HG03025 (cell line): ENCODE measurements at regions not wholly inside any gene's neighbourhood (a gene's known extent, or its start where the extent isn't known, plus 50 kb on each side); places are given as distances from the start of the nearest gene placed in this dataset.

Experiments used
- ATAC-seq: cut with Tn5 transposase; IDR thresholded peaks from one replicate; pipeline ENCODE4 v1.9.1; 2021; ENCODE audit warnings: mild to moderate bottlenecking, moderate library complexity; ENCODE audit not compliant: unreplicated experiment, low FRiP score

GRCh38 chr15:26378304-26378703, 394.6 kb downstream of the GABRB3 start:
- no peak for ATAC-seq

DNA sequence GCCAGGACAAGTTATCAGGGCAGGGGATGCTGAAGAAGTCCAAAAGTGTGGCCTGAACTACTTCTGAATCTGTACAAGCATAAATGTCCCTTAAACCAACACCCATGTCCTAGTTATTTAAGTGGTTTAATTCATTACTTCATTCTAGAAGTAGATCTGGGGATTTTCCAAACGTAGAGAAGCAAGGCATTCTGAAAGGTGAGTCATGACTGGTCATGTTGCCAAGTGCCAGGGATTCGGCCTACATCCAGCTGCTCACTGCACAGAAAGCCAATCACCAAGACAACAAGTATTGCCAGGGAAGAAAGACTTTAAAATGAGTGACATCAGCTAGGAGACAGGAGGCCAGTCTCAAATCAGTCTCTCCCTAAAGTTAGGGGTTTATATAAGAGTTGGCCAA, 396.6 kb downstream of the GABRB3 start:
- no peak for ATAC-seq

DNA sequence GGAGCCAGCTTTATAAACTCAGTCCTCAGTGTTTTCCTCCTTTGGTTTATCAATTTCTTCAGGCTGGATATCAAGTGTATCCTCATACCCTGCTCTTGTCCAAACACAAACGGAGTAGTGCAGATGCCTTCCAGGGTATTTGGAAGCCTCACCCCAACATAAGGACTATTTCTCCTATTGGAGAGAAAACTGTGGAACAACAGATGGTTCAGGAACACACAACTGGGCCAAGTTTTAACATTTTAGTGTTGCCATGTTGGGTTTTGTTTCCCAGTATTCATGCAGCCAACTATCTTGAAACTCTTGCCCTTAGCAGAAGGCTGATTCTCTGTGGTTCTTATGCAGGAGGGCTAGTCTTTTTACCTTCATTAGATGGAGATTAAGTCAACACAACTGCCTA, 398.1 kb downstream of the GABRB3 start:
- no peak for ATAC-seq

- ATAC-seq = no peak
Measured at GRCh38 chr15:26372706-26373105, 400.2 kb downstream of the GABRB3 start.

DNA sequence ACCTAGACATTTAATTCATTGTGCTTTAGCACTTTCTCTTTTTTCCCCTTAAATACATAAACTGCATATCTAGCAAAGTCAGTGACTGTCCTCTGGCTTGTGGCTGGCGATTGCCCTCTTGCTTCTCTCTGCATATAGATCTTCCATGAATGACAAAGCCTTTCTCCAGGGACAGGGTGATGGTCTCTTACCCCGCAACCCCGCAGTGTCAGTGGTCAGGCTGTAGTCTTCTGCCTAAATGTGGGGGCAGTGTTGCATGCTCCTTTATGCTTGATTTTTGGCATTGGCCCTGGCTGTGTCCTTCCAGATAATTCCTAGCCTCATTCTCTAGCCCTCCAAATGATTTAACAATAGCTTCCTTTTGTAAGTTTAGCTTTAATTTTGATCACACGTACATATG, 407.8 kb downstream of the GABRB3 start:
- no peak for ATAC-seq

DNA sequence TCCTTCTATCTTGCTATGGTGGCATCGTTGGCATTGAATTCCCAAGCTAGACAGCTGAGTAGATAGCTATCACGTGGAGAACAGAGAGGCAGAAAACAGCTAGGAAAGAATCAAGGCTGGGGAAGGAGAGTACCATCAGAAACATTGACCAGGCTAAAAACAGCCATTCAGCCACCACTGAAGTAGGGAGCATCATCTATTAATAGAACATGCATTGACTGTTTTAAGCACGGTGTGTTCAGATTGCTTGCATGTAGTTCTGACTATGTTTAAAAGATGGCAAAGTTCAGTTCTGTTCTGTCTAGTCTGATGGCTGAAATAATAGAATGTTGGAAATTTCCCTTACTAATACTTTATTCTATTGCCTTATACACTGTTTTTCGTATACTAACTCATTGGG, 413.0 kb downstream of the GABRB3 start:
- no peak for ATAC-seq

DNA sequence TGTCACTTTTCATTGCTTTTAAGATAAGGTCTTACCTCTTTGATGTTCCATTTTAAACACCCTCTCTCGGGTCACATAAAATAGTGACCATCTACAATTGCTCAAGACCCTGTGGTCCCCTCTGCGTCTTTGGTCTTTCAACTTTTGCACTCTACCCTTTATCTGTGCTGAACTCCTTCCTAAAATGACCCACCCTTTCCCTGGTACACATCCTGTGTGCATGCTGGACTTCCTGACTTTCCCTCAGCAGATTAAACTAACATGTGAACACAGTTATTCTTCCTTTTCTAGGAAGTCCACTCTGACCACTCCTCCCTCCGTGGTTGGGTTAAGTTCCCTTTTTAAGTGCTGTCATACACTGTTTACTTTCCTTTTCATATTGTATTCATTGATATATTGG, 414.2 kb downstream of the GABRB3 start:
- no peak for ATAC-seq

DNA sequence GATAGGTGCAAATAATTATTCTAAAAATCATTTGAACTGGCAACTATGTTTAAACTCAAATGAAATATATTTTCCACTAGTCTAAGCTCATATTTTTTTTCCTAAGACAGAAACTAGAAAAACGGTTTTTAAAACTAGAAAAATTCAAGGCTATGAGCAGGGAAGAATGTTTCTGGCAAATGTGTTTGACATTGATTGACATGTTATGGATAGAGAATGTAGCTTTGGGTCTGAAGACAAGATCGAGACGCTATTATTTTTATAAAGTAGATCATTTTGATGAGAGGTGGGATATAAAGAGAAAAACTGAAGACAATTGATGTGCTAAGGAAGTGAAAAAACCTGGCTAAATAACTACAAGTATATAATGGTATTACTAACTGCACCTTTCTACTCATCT, 415.2 kb downstream of the GABRB3 start:
- no peak for ATAC-seq

GRCh38 chr15:26355472-26356074, 417.3 kb downstream of the GABRB3 start:
- no peak for ATAC-seq

- no peak for ATAC-seq
Measured at GRCh38 chr15:26352909-26353308, 420.0 kb downstream of the GABRB3 start.

DNA sequence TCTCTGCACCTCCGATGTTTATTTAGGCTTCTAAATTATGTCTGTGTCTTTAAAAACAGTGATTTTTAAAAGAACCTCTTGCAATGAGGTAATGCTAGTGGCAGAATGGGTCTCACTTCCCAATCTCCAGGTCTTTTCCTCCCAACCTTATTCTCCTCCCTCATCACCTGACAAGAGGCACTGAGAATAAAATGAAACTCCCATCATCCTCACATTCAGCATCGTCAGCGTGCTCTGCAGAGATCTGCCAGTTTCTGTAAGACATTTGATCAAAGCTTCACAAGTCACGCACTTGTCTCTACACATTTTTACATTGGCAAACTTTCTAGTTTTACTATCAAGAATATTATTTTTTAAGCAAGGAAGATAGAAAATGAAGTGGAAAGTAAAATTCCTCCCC, 420.5 kb downstream of the GABRB3 start:
- no peak for ATAC-seq

DNA sequence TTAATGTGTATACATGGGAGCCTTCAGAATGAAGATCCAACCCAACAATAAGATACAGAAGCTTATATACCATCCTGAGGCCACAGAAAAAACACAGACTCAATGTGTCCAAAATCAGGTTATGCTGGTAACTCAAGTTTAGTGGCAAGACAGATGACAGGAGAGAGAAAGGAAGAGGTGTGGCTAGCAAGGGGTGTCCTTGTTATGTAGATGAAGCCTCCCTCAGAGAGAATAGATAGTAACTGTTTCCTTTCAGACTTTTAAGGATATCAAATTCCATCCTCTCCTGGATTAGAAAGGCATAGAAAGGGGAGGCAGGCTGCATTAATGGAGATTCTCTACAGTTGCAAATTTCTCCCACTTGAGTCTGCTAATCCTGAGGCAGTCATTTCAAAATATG, 447.4 kb downstream of the GABRB3 start:
- no peak for ATAC-seq

- no peak for ATAC-seq
Measured at GRCh38 chr15:26323566-26323965, 449.3 kb downstream of the GABRB3 start.

DNA sequence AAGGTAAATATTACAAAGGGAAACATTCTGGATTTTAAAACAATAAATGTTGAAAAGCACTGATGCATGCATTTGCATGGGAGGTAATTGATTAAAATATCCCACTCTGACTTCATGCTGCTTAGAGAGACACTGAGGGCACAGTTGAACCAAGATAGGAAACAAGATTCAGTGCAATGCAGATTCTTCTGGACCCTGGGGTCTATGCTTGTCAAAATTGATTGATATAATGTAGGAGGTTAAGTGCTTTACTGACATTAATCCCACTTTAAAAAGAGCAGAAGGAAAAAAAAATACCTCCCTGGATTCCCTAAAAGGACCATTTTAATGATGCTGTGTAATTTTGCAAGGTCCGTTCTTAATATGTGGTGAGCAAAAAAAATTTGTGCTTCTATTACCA, 454.2 kb downstream of the GABRB3 start:
- no peak for ATAC-seq

GRCh38 chr15:26314577-26314976, 451.4 kb upstream of the ATP10A start:
- no peak for ATAC-seq

GRCh38 chr15:26311710-26312236, 448.6 kb upstream of the ATP10A start:
- ATAC-seq = no peak

- ATAC-seq = no peak
Measured at GRCh38 chr15:26298659-26299170, 435.6 kb upstream of the ATP10A start.

DNA sequence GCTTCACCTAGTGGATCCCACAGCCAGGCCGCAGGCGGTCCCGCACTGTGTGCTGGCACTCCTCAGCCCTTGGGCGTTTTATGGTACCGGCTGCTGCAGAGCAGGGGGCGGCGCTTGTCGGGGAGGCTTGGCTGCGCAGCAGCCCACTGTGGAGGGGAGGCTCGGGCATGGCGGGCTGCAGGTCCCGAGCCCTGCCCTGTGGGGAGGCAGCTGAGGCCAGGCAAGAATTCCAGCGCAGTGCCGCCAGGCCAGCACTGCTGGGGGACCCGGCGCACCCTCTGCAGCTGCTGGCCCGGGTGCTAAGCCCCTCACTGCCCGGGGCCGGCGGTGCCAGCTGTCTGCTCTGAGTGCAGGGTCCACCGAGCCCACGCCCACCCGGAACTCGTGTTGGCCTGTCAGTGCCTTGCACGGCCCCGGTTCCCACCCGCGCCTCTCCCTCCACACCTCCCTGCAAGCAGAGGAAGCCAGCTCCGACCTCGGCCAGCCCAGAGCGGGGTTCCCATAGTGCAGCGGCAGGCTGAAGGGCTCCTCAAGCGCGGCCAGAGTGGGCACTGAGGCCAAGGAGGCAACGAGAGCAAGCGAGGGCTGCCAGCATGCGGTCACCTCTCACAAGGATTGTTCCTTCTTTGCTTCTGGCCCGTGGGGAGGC, 435.0 kb upstream of the ATP10A start:
- no peak for ATAC-seq

DNA sequence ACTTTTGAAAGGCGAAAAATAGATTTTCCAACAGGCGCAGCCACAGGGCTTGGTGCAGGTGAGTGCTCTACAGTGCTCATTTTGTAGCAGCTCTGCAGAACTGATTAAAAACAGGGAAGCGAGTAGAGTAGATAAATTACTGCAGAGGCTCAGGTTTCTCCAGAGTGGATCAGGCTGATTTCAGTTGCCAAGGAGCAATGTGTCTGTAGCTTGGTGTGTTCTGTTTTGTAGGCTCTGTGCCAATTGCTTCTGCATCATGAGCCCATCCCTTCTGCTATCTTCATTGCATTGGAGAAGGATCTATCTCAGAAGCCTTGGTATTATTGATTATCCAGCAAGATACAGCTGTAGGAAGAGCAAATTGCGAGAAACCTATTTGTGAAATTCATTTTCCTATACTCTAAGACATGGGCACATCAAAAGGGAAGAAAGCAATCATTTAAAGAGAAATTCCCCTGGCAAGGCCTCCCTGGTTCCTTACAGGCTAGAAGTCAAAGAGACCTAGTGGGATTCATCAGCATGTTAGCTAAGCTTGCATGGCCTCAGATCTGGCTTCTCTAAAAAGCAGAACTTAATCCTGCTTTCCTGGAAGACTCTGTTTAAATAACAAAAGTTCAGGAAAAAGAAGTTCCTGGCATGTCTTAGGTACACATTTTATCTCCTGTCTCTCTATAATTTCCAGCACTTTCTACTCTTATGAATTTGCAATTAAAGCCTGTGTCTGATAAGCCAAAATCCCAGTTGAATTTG, 432.4 kb upstream of the ATP10A start:
- ATAC-seq = no peak

- no peak for ATAC-seq
Measured at GRCh38 chr15:26294059-26294689, 431.0 kb upstream of the ATP10A start.

- ATAC-seq = no peak
Measured at GRCh38 chr15:26287381-26287780, 424.3 kb upstream of the ATP10A start.
